CD14-positive monocyte (primary cell): ENCODE measurements at regions not wholly inside any gene's neighbourhood (a gene's known extent, or its start where the extent isn't known, plus 50 kb on each side); places are given as distances from the start of the nearest gene placed in this dataset.

Source experiments
- DNase-seq, 3 donors: peaks; one replicate each; pipeline ENCODE4 v3.0.0-alpha.2; 2011 to 2022
- H2AFZ ChIP-seq: 2 replicates; pipeline ENCODE4 v1.6.0; 2012; ENCODE audit warnings: mild to moderate bottlenecking, low read depth, low read length, inconsistent platforms; ENCODE audit not compliant: insufficient read depth, poor library complexity, severe bottlenecking
- H3K27ac ChIP-seq, 2 donors: 1 replicate in 1 of 2; 2 replicates in 1 of 2; pipeline ENCODE4 v1.5.1; 2012 to 2013; ENCODE audit warnings: low read length in 2 of 2, control low read depth in 1 of 2, inconsistent platforms in 1 of 2, low read depth in 1 of 2, mild to moderate bottlenecking in 1 of 2
- H3K27me3 ChIP-seq, 2 donors: one replicate each; pipeline versions ENCODE4 v1.6.0 to v1.6.1; 2011 to 2013; ENCODE audit warnings: low read length in 2 of 2; ENCODE audit not compliant: control insufficient read depth in 2 of 2, insufficient read depth in 2 of 2
- H3K36me3 ChIP-seq, 2 donors: replicated peaks in 1 of 2; 1 replicate in 1 of 2; 2 replicates in 1 of 2; pipeline versions ENCODE4 v1.5.1 to v1.6.1; 2012 to 2013; ENCODE audit warnings: low read length in 2 of 2, control low read depth in 1 of 2, inconsistent platforms in 1 of 2, mild to moderate bottlenecking in 1 of 2; ENCODE audit not compliant: insufficient read depth in 2 of 2, control insufficient read depth in 1 of 2
- H3K4me1 ChIP-seq, 2 donors: 1 replicate in 1 of 2; 2 replicates in 1 of 2; pipeline versions ENCODE4 v1.5.1 to v1.6.1; 2012 to 2013; ENCODE audit warnings: low read length in 2 of 2, control low read depth in 1 of 2, inconsistent platforms in 1 of 2, mild to moderate bottlenecking in 1 of 2, moderate library complexity in 1 of 2; ENCODE audit not compliant: insufficient read depth in 2 of 2, control insufficient read depth in 1 of 2
- H3K4me2 ChIP-seq: replicated peaks from 2 replicates; pipeline ENCODE3; 2012; ENCODE audit warnings: low read length, moderate library complexity, mild to moderate bottlenecking; ENCODE audit not compliant: poor library complexity, severe bottlenecking; ENCODE audit errors: extremely low read depth
- H3K4me3 ChIP-seq, 3 experiments: fragments of 200-600 bp in 1 of 3; sonication (generic) in 1 of 3; replicated peaks in 1 of 3; 1 replicate in 2 of 3; 2 replicates in 1 of 3; pipeline ENCODE4 v1.5.1; 2011 to 2013; ENCODE audit warnings: low read length in 3 of 3, mild to moderate bottlenecking in 3 of 3, control low read depth in 2 of 3, low read depth in 2 of 3, inconsistent platforms in 1 of 3, moderate library complexity in 1 of 3
- H3K79me2 ChIP-seq: 2 replicates; pipeline ENCODE4 v1.6.0; 2012; ENCODE audit warnings: mild to moderate bottlenecking, control low read depth, inconsistent platforms, low read length, moderate library complexity; ENCODE audit not compliant: insufficient read depth
- H3K9ac ChIP-seq: 2 replicates; pipeline ENCODE4 v1.6.0; 2017; ENCODE audit warnings: low read length, mild to moderate bottlenecking; ENCODE audit not compliant: insufficient read depth, poor library complexity, severe bottlenecking
- H3K9me3 ChIP-seq, 2 donors: replicated peaks in 1 of 2; 1 replicate in 1 of 2; 2 replicates in 1 of 2; pipeline versions ENCODE4 v1.5.1 to v1.6.1; 2012 to 2013; ENCODE audit warnings: low read length in 2 of 2, control low read depth in 1 of 2; ENCODE audit not compliant: control insufficient read depth in 1 of 2, insufficient read depth in 1 of 2
- H4K20me1 ChIP-seq: 2 replicates; pipeline ENCODE4 v1.6.0; 2012; ENCODE audit warnings: mild to moderate bottlenecking, low read length, control low read depth, moderate library complexity; ENCODE audit not compliant: insufficient read depth
- H3K27ac Mint-ChIP-seq, 7 donors: one replicate each; pipeline ENCODE4 v1.8.0; 2020; ENCODE audit warnings: mild to moderate bottlenecking in 7 of 7, mixed read lengths in 7 of 7, moderate library complexity in 6 of 7, inconsistent platforms in 2 of 7
- H3K27me3 Mint-ChIP-seq, 3 donors: one replicate each; pipeline ENCODE4 v1.8.0; 2021 to 2022; ENCODE audit warnings: low read depth in 3 of 3, mild to moderate bottlenecking in 3 of 3, mixed read lengths in 3 of 3, moderate library complexity in 3 of 3, inconsistent platforms in 1 of 3
- H3K36me3 Mint-ChIP-seq, 2 donors: one replicate each; pipeline ENCODE4 v1.8.0; 2020; ENCODE audit warnings: mixed read lengths in 2 of 2, inconsistent platforms in 1 of 2, mild to moderate bottlenecking in 1 of 2
- H3K4me1 Mint-ChIP-seq: one replicate; pipeline ENCODE4 v1.8.0; 2020; ENCODE audit warnings: mild to moderate bottlenecking, mixed read lengths
- H3K4me3 Mint-ChIP-seq, 2 donors: one replicate each; pipeline ENCODE4 v1.8.0; 2020; ENCODE audit warnings: mild to moderate bottlenecking in 2 of 2, mixed read lengths in 2 of 2, moderate library complexity in 1 of 2
- H3K9me3 Mint-ChIP-seq, 7 donors: one replicate each; pipeline ENCODE4 v1.8.0; 2020 to 2022; ENCODE audit warnings: mixed read lengths in 7 of 7, mild to moderate bottlenecking in 6 of 7, moderate library complexity in 6 of 7, inconsistent platforms in 2 of 7
- WGBS: methylation state at CpG from one replicate; pipeline ENCODE4 v1.1.5; 2013; ENCODE audit warnings: missing lambda C conversion rate; ENCODE audit not compliant: insufficient coverage; 5-methylcytosine and 5-hydroxymethylcytosine counted together
- intact Hi-C, 2 donors: fragments of 100-400 bp; cut with micrococcal nuclease; formaldehyde crosslinking; loops; one replicate each; pipeline versions ENCODE4 v1.15.0 to v1.15.1; 2023
- TF ChIP-seq, protein P1 (sequence below): fragments of 200-600 bp; IDR thresholded peaks from one replicate; pipeline ENCODE4 v1.8.0; 2022; ENCODE audit warnings: antibody characterized with exemption, mild to moderate bottlenecking

DNA sequence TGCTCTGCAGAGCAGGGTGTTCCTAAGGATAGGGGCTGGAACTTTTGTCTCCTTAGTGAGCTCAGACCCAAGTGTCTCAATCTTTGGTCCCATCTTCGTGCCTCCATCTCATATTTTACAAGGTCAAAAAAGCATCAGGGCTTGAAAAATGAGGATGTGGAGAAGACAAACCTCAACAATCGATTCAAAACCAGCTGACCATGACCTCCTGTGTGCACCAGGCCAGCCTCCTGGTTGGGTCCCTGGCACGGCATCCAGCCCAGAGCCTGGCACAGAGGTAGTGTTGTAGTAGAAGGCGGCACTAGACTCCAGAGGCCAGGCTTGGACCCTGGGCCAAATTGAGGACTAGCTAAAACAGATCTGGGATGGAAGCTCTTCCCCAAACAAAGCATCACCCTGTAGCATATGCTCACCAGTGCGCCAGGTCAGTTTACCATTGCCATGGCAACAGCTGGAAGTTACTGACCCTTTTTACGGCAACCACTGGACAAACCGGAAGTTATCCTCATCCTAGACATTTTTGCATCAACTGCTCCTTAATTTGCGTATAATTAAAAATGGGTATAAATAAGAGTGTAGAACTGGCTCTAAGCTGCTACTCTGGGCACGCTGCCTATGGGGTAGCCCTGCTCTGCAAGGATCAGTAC is 69.3 kb upstream of the BLCAP start:
- intact Hi-C loops = no loop called here
- Mint-ChIP-seq H3K27me3 (peaks cover 22 to 34% (median 22%) of the 10 kb centered on the region in 3 donors), H3K4me3 (no peak overlapping the region), H3K9me3 (peaks cover 0 to 7% (median 2%) of the 10 kb centered on the region in 7 donors), H3K27ac (no peak overlapping the region), H3K36me3 (no peaks in the 10 kb centered on the region), H3K4me1 (no peaks in the 10 kb centered on the region)
- peaks cover 7 to 23% of the 10 kb centered on the region in 2 donors for H3K27me3 ChIP-seq
- H2AFZ ChIP-seq = no peak overlapping the region
- 65% methylated on average over 2 of the region's 9 CpGs for WGBS
- no peak overlapping the region for H3K4me2 ChIP-seq
- no peaks in the 10 kb centered on the region for H3K4me1 ChIP-seq
- no peak overlapping the region for H3K4me3 ChIP-seq
- H3K9ac ChIP-seq = no peak overlapping the region
- no peaks in the 10 kb centered on the region for H4K20me1 ChIP-seq
- no peak overlapping the region for H3K27ac ChIP-seq
- no peaks in the 10 kb centered on the region for H3K9me3 ChIP-seq
- DNase-seq = no peak
- no peaks in the 10 kb centered on the region for H3K79me2 ChIP-seq
- TF ChIP-seq, protein P1, sequence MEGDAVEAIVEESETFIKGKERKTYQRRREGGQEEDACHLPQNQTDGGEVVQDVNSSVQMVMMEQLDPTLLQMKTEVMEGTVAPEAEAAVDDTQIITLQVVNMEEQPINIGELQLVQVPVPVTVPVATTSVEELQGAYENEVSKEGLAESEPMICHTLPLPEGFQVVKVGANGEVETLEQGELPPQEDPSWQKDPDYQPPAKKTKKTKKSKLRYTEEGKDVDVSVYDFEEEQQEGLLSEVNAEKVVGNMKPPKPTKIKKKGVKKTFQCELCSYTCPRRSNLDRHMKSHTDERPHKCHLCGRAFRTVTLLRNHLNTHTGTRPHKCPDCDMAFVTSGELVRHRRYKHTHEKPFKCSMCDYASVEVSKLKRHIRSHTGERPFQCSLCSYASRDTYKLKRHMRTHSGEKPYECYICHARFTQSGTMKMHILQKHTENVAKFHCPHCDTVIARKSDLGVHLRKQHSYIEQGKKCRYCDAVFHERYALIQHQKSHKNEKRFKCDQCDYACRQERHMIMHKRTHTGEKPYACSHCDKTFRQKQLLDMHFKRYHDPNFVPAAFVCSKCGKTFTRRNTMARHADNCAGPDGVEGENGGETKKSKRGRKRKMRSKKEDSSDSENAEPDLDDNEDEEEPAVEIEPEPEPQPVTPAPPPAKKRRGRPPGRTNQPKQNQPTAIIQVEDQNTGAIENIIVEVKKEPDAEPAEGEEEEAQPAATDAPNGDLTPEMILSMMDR = no peak
- H3K36me3 ChIP-seq = no peaks in the 10 kb centered on the region

DNA sequence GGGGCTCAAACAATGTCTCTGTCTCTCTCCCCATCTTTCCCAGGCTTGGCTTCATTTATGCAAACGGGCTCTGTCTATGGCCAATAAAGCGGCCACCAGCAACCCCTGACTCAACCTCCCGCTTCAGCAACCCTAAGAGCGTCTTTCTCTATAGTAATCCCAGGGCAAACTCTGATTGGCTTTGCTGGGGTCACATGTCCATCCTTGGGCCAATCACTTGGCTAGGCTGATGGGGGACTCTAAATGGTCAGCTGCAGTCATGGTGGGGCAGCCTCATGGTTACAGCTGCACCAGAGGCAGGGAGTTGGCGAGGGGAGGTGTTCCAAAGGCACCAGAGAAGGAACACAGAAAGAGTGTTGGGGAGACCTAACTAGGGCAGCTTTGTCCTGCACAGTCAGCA is 68.5 kb upstream of the BLCAP start:
- H3K4me2 ChIP-seq = no peak overlapping the region
- Mint-ChIP-seq H3K9me3 (peaks cover 0 to 7% (median 2%) of the 10 kb centered on the region in 7 donors), H3K36me3 (no peaks in the 10 kb centered on the region), H3K27ac (no peak overlapping the region), H3K4me3 (no peak overlapping the region), H3K27me3 (peaks cover 22 to 38% (median 23%) of the 10 kb centered on the region in 3 donors), H3K4me1 (no peaks in the 10 kb centered on the region)
- no peak overlapping the region for H2AFZ ChIP-seq
- no peak for DNase-seq
- WGBS = 96% methylated on average over 3 of the region's 5 CpGs
- H3K9me3 ChIP-seq = no peaks in the 10 kb centered on the region
- H3K79me2 ChIP-seq = no peaks in the 10 kb centered on the region
- H3K4me3 ChIP-seq = no peak overlapping the region
- no peaks in the 10 kb centered on the region for H3K4me1 ChIP-seq
- no peaks in the 10 kb centered on the region for H3K36me3 ChIP-seq
- intact Hi-C loops = no loop called here
- peaks cover 7 to 23% of the 10 kb centered on the region in 2 donors for H3K27me3 ChIP-seq
- no peak overlapping the region for H3K9ac ChIP-seq
- H4K20me1 ChIP-seq = no peaks in the 10 kb centered on the region
- TF ChIP-seq, protein P1 = no peak
- H3K27ac ChIP-seq = no peak overlapping the region
